Activated CD4-positive, alpha-beta T cell treated with anti-CD3 and anti-CD28 coated beads, Interleukin-2, amount 10 ng/mL, durations not matched to agents 24 days and 14 days (primary cell): ENCODE measurements at regions not wholly inside any gene's neighbourhood (a gene's known extent, or its start where the extent isn't known, plus 50 kb on each side); places are given as distances from the start of the nearest gene placed in this dataset.

Experiments
- DNase-seq: peaks from one replicate; pipeline ENCODE4 v3.0.0; 2022
- H3K27ac Mint-ChIP-seq: one replicate; pipeline ENCODE4 v1.8.0; 2022; ENCODE audit warnings: mild to moderate bottlenecking, mixed read lengths
- H3K27me3 Mint-ChIP-seq: one replicate; pipeline ENCODE4 v1.8.0; 2022; ENCODE audit warnings: mixed read lengths
- H3K36me3 Mint-ChIP-seq: one replicate; pipeline ENCODE4 v1.8.0; 2022; ENCODE audit warnings: low read depth, mild to moderate bottlenecking, mixed read lengths
- H3K4me1 Mint-ChIP-seq: one replicate; pipeline ENCODE4 v1.8.0; 2021; ENCODE audit warnings: mixed read lengths
- H3K4me3 Mint-ChIP-seq: one replicate; pipeline ENCODE4 v1.8.0; 2022; ENCODE audit warnings: mild to moderate bottlenecking, moderate library complexity, mixed read lengths
- H3K9me3 Mint-ChIP-seq: one replicate; pipeline ENCODE4 v1.8.0; 2021; ENCODE audit warnings: mixed read lengths
- intact Hi-C: fragments of 100-400 bp; cut with micrococcal nuclease; formaldehyde crosslinking; loops from one replicate; pipeline ENCODE4 v1.15.1; 2023

DNA sequence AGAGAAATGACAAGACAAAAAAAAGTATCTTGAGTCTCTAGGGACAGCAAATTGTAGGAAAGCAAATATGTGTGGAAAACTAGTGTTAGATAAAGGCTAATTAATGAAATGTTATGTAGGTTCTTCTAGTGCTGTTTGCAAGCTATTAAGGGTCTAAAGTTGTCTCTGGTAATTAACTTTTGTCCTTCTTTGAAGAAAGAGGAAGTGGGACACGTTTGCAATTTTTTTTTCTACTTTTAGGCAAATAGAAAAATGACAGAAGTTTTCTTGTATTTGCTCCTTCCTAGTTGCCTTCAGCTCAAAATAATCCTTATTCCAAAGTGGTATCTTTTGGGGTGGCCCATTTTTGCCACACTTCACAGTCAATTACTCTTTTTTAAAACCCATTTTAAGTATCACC lies 1877.7 kb upstream of the PRR20A start:
- intact Hi-C loops, result no loop called here
- Mint-ChIP-seq H3K27me3 (no peaks in the 10 kb centered on the region), H3K4me3 (no peak overlapping the region), H3K27ac (no peak overlapping the region), H3K36me3 (no peaks in the 10 kb centered on the region), H3K9me3 (peaks cover 7% of the 10 kb centered on the region), H3K4me1 (no peaks in the 10 kb centered on the region)
- no peak for DNase-seq

GRCh38 chr13:55266644-55267043 lies 1874.1 kb upstream of the PRR20A start:
- no peaks in the 10 kb centered on the region for H3K27me3 Mint-ChIP-seq
- DNase-seq, result no peak
- H3K9me3 Mint-ChIP-seq, result peaks cover 3% of the 10 kb centered on the region
- no peaks in the 10 kb centered on the region for H3K36me3 Mint-ChIP-seq
- H3K4me3 Mint-ChIP-seq, result no peak overlapping the region
- no peak overlapping the region for H3K27ac Mint-ChIP-seq
- intact Hi-C loops, result no loop called here
- H3K4me1 Mint-ChIP-seq, result no peaks in the 10 kb centered on the region

GRCh38 chr13:55298201-55298600 lies 1842.5 kb upstream of the PRR20A start:
- intact Hi-C loops, result no loop called here
- Mint-ChIP-seq H3K27ac (no peak overlapping the region), H3K9me3 (peaks cover 15% of the 10 kb centered on the region), H3K4me1 (no peaks in the 10 kb centered on the region), H3K27me3 (no peaks in the 10 kb centered on the region), H3K4me3 (no peak overlapping the region), H3K36me3 (no peaks in the 10 kb centered on the region)
- no peak for DNase-seq

DNA sequence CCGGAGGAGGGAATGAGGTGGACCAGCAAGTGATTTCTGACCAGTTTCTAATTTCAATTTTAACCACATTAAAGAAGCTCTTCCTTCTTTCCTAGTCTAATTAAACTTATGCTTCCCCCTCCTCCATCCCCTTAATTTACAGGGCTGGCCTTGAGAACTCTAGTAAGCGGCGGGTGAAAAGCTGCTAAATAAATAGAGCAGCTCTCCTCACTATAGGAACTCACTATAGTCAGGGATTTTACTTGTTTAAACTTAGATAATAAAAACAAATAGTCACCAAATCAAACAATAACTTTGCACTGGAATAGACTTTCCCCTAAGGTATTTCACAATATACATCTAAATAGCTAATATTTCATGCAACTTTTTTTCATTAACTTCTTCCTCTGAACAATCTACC lies 1838.2 kb upstream of the PRR20A start:
- Mint-ChIP-seq H3K27me3 (no peaks in the 10 kb centered on the region), H3K9me3 (peaks cover 10% of the 10 kb centered on the region)

GRCh38 chr13:55307909-55308308 lies 1832.8 kb upstream of the PRR20A start:
- H3K4me1 Mint-ChIP-seq, result no peaks in the 10 kb centered on the region
- H3K36me3 Mint-ChIP-seq, result no peaks in the 10 kb centered on the region
- H3K27ac Mint-ChIP-seq, result no peak overlapping the region
- H3K4me3 Mint-ChIP-seq, result no peak overlapping the region
- H3K9me3 Mint-ChIP-seq, result no peaks in the 10 kb centered on the region
- intact Hi-C loops, result no loop called here
- H3K27me3 Mint-ChIP-seq, result no peaks in the 10 kb centered on the region
- no peak for DNase-seq

More for the DNA sequence above, 1838.2 kb upstream of the PRR20A start:
- no peak for DNase-seq
- no peak overlapping the region for H3K4me3 Mint-ChIP-seq
- no peaks in the 10 kb centered on the region for H3K4me1 Mint-ChIP-seq
- no peaks in the 10 kb centered on the region for H3K36me3 Mint-ChIP-seq
- intact Hi-C loops, result no loop called here
- H3K27ac Mint-ChIP-seq, result no peak overlapping the region

GRCh38 chr13:55341891-55342290 lies 1798.8 kb upstream of the PRR20A start:
- no peaks in the 10 kb centered on the region for H3K4me1 Mint-ChIP-seq
- H3K36me3 Mint-ChIP-seq, result no peaks in the 10 kb centered on the region
- no peaks in the 10 kb centered on the region for H3K27me3 Mint-ChIP-seq
- DNase-seq, result no peak
- H3K4me3 Mint-ChIP-seq, result no peak overlapping the region
- peaks cover 3% of the 10 kb centered on the region for H3K9me3 Mint-ChIP-seq
- H3K27ac Mint-ChIP-seq, result no peak overlapping the region
- intact Hi-C loops, result no loop called here

- no peaks in the 10 kb centered on the region for H3K4me1 Mint-ChIP-seq
- H3K9me3 Mint-ChIP-seq, result peaks cover 7% of the 10 kb centered on the region
- H3K27ac Mint-ChIP-seq, result no peak overlapping the region
- no peak for DNase-seq
- H3K4me3 Mint-ChIP-seq, result no peak overlapping the region
- H3K36me3 Mint-ChIP-seq, result no peaks in the 10 kb centered on the region
- H3K27me3 Mint-ChIP-seq, result no peaks in the 10 kb centered on the region
- intact Hi-C loops, result no loop called here
Observed at GRCh38 chr13:55345224-55345623, 1795.5 kb upstream of the PRR20A start.

DNA sequence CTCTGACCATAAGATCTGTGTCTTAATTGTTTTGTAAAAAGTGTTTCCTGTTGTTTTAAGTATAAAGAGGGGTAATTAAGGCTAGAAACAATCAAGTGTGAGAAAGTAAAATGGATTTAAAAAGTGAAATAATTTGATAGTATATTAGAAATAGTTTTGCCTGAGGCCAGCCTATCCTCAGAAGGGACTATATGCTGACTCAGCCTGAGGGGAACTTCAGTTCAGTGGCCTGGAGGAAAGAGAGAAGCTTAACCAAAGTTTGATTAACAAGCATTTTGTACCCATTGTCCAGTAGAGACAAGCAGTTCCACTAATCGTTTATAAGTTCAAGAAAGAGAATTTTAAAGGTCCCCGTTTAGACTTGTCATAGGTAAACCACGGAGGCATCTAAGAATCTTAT lies 1793.2 kb upstream of the PRR20A start:
- DNase-seq, result no peak
- Mint-ChIP-seq H3K4me3 (no peak overlapping the region), H3K27me3 (no peaks in the 10 kb centered on the region), H3K9me3 (peaks cover 7% of the 10 kb centered on the region), H3K27ac (no peak overlapping the region), H3K4me1 (no peaks in the 10 kb centered on the region), H3K36me3 (no peaks in the 10 kb centered on the region)
- intact Hi-C loops, result no loop called here

GRCh38 chr13:55359067-55359466 lies 1781.7 kb upstream of the PRR20A start:
- Mint-ChIP-seq H3K27me3 (no peaks in the 10 kb centered on the region), H3K9me3 (no peaks in the 10 kb centered on the region), H3K4me1 (no peaks in the 10 kb centered on the region), H3K27ac (no peak overlapping the region), H3K36me3 (no peaks in the 10 kb centered on the region), H3K4me3 (no peak overlapping the region)
- DNase-seq, result no peak
- intact Hi-C loops, result no loop called here

GRCh38 chr13:55361141-55361540 lies 1779.6 kb upstream of the PRR20A start:
- Mint-ChIP-seq H3K4me1 (no peaks in the 10 kb centered on the region), H3K4me3 (no peak overlapping the region), H3K9me3 (peaks cover 8% of the 10 kb centered on the region), H3K36me3 (no peaks in the 10 kb centered on the region), H3K27me3 (no peaks in the 10 kb centered on the region), H3K27ac (no peak overlapping the region)
- no peak for DNase-seq
- intact Hi-C loops, result no loop called here

GRCh38 chr13:55366676-55367075 lies 1774.0 kb upstream of the PRR20A start:
- DNase-seq, result no peak
- Mint-ChIP-seq H3K27ac (no peak overlapping the region), H3K4me3 (no peak overlapping the region), H3K36me3 (no peaks in the 10 kb centered on the region), H3K9me3 (peaks cover 14% of the 10 kb centered on the region), H3K27me3 (no peaks in the 10 kb centered on the region), H3K4me1 (no peaks in the 10 kb centered on the region)
- intact Hi-C loops, result no loop called here

- H3K36me3 Mint-ChIP-seq, result no peaks in the 10 kb centered on the region
- no peak overlapping the region for H3K27ac Mint-ChIP-seq
- no peaks in the 10 kb centered on the region for H3K4me1 Mint-ChIP-seq
- no peak for DNase-seq
- intact Hi-C loops, result no loop called here
- H3K9me3 Mint-ChIP-seq, result peaks cover 3% of the 10 kb centered on the region
- no peaks in the 10 kb centered on the region for H3K27me3 Mint-ChIP-seq
- H3K4me3 Mint-ChIP-seq, result no peak overlapping the region
Observed at GRCh38 chr13:55394470-55394869, 1746.2 kb upstream of the PRR20A start.

GRCh38 chr13:55402870-55403269 lies 1737.8 kb upstream of the PRR20A start:
- Mint-ChIP-seq H3K27me3 (no peaks in the 10 kb centered on the region), H3K36me3 (no peaks in the 10 kb centered on the region), H3K27ac (no peak overlapping the region), H3K4me1 (no peaks in the 10 kb centered on the region), H3K4me3 (no peak overlapping the region), H3K9me3 (peaks cover 9% of the 10 kb centered on the region)
- no peak for DNase-seq
- intact Hi-C loops, result no loop called here

- intact Hi-C loops, result no loop called here
Observed at GRCh38 chr13:55403887-55404487, 1736.7 kb upstream of the PRR20A start.

More at GRCh38 chr13:55403887-55404487, 1736.7 kb upstream of the PRR20A start:
- Mint-ChIP-seq H3K27ac (no peak overlapping the region), H3K4me1 (no peaks in the 10 kb centered on the region), H3K36me3 (no peaks in the 10 kb centered on the region), H3K9me3 (peaks cover 9% of the 10 kb centered on the region), H3K27me3 (no peaks in the 10 kb centered on the region), H3K4me3 (no peak overlapping the region)
- no peak for DNase-seq
